Endothelial cell of umbilical vein (primary cell): ENCODE measurements at regions not wholly inside any gene's neighbourhood (a gene's known extent, or its start where the extent isn't known, plus 50 kb on each side); places are given as distances from the start of the nearest gene placed in this dataset.

Source experiments
- BruUV-seq: library from RNA; stranded (reverse); fragments of 400-500 nt; replicated peaks from 2 replicates; lab custom pipeline; 2021; lab: Mats Ljungman, UMichigan
- CTCF ChIA-PET: fragments of 300-600, 350-600 bp; sonication (Branson Sonifier 250); formaldehyde crosslinking; loops from one replicate; lab custom pipeline; 2021; ENCODE audit warnings: antibody characterized with exemption, inconsistent platforms; lab: Charles Lee
- POLR2A ChIA-PET: fragments of 300-600, 350-600 bp; sonication (Branson Sonifier 250); formaldehyde crosslinking; loops from one replicate; lab custom pipeline; 2021; ENCODE audit warnings: antibody characterized with exemption, inconsistent platforms; lab: Charles Lee
- DNase-seq: peaks from one replicate; pipeline ENCODE4 v3.0.0-alpha.2; 2011; ENCODE audit warnings: low read depth, low spot score
- FAIRE-seq: peaks from 2 replicates; lab custom pipeline; 2011; peaks lifted over from hg19 to GRCh38; lab: Jason Lieb, UNC
- H2AFZ ChIP-seq: 2 replicates; pipeline ENCODE4 v1.6.0; 2012; ENCODE audit warnings: low read depth, low read length, control low read depth, inconsistent platforms
- H3K27ac ChIP-seq: 2 replicates; pipeline ENCODE4 v1.5.1; 2011; ENCODE audit warnings: low read depth, mild to moderate bottlenecking, control low read depth, low read length, moderate library complexity; ENCODE audit not compliant: insufficient read depth
- H3K27me3 ChIP-seq, 2 experiments: 2 replicates each; pipeline versions ENCODE4 v1.6.0 to v1.6.1; 2011; ENCODE audit warnings: low read length in 2 of 2, mixed read lengths in 1 of 2; ENCODE audit not compliant: control insufficient read depth in 2 of 2, insufficient read depth in 2 of 2
- H3K36me3 ChIP-seq, 2 experiments: 2 replicates in 1 of 2; 3 replicates in 1 of 2; pipeline ENCODE4 v1.5.1; 2011; ENCODE audit warnings: low read length in 2 of 2, mild to moderate bottlenecking in 1 of 2, moderate library complexity in 1 of 2; ENCODE audit not compliant: control insufficient read depth in 2 of 2, insufficient read depth in 2 of 2; ENCODE audit errors: extremely low read depth in 1 of 2
- H3K4me1 ChIP-seq: 3 replicates; pipeline ENCODE4 v1.5.1; 2011; ENCODE audit warnings: mild to moderate bottlenecking, low read length; ENCODE audit not compliant: control insufficient read depth, insufficient read depth; ENCODE audit errors: extremely low read depth
- H3K4me2 ChIP-seq: 2 replicates; pipeline ENCODE4 v1.6.1; 2011; ENCODE audit warnings: low read length, control low read depth, mixed read lengths; ENCODE audit not compliant: insufficient read depth
- H3K4me3 ChIP-seq, 3 experiments: fragments of 200-600 bp in 1 of 3; sonication (generic), shearing (Covaris generic) in 1 of 3; replicated peaks in 1 of 3; 2 replicates each; pipeline ENCODE4 v1.5.1; 2011 to 2016; ENCODE audit warnings: control low read depth in 3 of 3, low read length in 3 of 3, mild to moderate bottlenecking in 2 of 3, inconsistent platforms in 1 of 3, low read depth in 1 of 3, moderate library complexity in 1 of 3; ENCODE audit not compliant: insufficient read depth in 1 of 3
- H3K79me2 ChIP-seq: 2 replicates; pipeline ENCODE4 v1.6.0; 2012; ENCODE audit warnings: low read length, inconsistent platforms; ENCODE audit not compliant: control insufficient read depth, insufficient read depth
- H3K9ac ChIP-seq: replicated peaks from 2 replicates; pipeline ENCODE3; 2011; ENCODE audit warnings: low read length, control low read depth; ENCODE audit not compliant: insufficient read depth; ENCODE audit errors: extremely low read depth
- H3K9me1 ChIP-seq: replicated peaks from 3 replicates; pipeline ENCODE4 v1.6.0; 2011; ENCODE audit warnings: mild to moderate bottlenecking, low read length; ENCODE audit not compliant: control insufficient read depth, insufficient read depth; ENCODE audit errors: extremely low read depth
- H3K9me3 ChIP-seq: replicated peaks from 2 replicates; pipeline ENCODE4 v1.5.1; 2012; ENCODE audit warnings: low read length, inconsistent platforms; ENCODE audit not compliant: control insufficient read depth, insufficient read depth
- H4K20me1 ChIP-seq: replicated peaks from 2 replicates; pipeline ENCODE3; 2011; ENCODE audit warnings: mild to moderate bottlenecking, low read length; ENCODE audit not compliant: control insufficient read depth, insufficient read depth; ENCODE audit errors: extremely low read depth
- CTCF ChIP-seq, 2 donors: IDR thresholded peaks; 1 replicate in 1 of 2; 2 replicates in 1 of 2; pipeline ENCODE4 v1.5.1; 2011; ENCODE audit warnings: low read length in 2 of 2, mild to moderate bottlenecking in 2 of 2, moderate library complexity in 2 of 2, control low read depth in 1 of 2, inconsistent platforms in 1 of 2, low read depth in 1 of 2; ENCODE audit not compliant: insufficient read depth in 1 of 2; ENCODE audit errors: extremely low read depth in 1 of 2
- EZH2 ChIP-seq: IDR thresholded peaks from 2 replicates; pipeline ENCODE4 v1.6.1; 2012; ENCODE audit warnings: borderline replicate concordance, low read depth, mild to moderate bottlenecking, moderate library complexity, low read length, inconsistent platforms; ENCODE audit not compliant: severe bottlenecking
- FOS ChIP-seq: IDR thresholded peaks from 2 replicates; pipeline ENCODE4 v1.6.1; 2011; ENCODE audit warnings: mild to moderate bottlenecking, low read length, moderate library complexity, borderline replicate concordance; ENCODE audit not compliant: insufficient read depth
- GATA2 ChIP-seq: IDR thresholded peaks from 2 replicates; pipeline ENCODE4 v1.7.0; 2011; ENCODE audit warnings: low read depth, mild to moderate bottlenecking, moderate library complexity, mixed read lengths, low read length; ENCODE audit not compliant: insufficient read length, insufficient read depth
- JUN ChIP-seq: IDR thresholded peaks from 2 replicates; pipeline ENCODE4 v1.6.1; 2011; ENCODE audit warnings: borderline replicate concordance, low read depth; ENCODE audit not compliant: insufficient read length, insufficient read depth
- MAX ChIP-seq: IDR thresholded peaks from 2 replicates; pipeline ENCODE4 v1.6.1; 2011; ENCODE audit not compliant: insufficient read depth, insufficient read length
- MYC ChIP-seq: IDR thresholded peaks from one replicate; pipeline ENCODE4 v1.6.1; 2011; ENCODE audit warnings: mild to moderate bottlenecking, low read depth, low read length
- POLR2A ChIP-seq: IDR thresholded peaks from 2 replicates; pipeline ENCODE4 v1.6.1; 2012; ENCODE audit warnings: low read depth, mild to moderate bottlenecking, control low read depth, low read length
- POLR2AphosphoS5 ChIP-seq: IDR thresholded peaks from 2 replicates; pipeline ENCODE4 v1.6.1; 2012; ENCODE audit warnings: low read depth, mild to moderate bottlenecking, control low read depth, low read length, moderate library complexity; ENCODE audit not compliant: insufficient read depth
- dilution Hi-C: fragments of 300-500 bp; cut with MboI; formaldehyde crosslinking; loops from one replicate; pipeline ENCODE4 v1.15.0; 2019; ENCODE audit warnings: low sequenced_read_pairs; ENCODE audit not compliant: extremely low pct_ligation_motif_present
- intact Hi-C: fragments of 100-400 bp; cut with micrococcal nuclease; formaldehyde crosslinking; loops from one replicate; pipeline ENCODE4 v1.10.0; 2022

GRCh38 chr13:67568205-67568604, 338.1 kb upstream of the PCDH9 start:
- H3K27ac ChIP-seq, result no peak overlapping the region
- H3K9me1 ChIP-seq, result no peaks in the 10 kb centered on the region
- H3K79me2 ChIP-seq, result no peaks in the 10 kb centered on the region
- H3K4me3 ChIP-seq, result no peak overlapping the region
- DNase-seq (no peak), FAIRE-seq (no peak)
- H3K9ac ChIP-seq, result no peak overlapping the region
- CTCF ChIA-PET, result no interaction called here
- dilution Hi-C loops, result no loop called here
- no peaks in the 10 kb centered on the region for H3K36me3 ChIP-seq
- BruUV-seq, result no TSS peak
- no peaks in the 10 kb centered on the region for H3K4me1 ChIP-seq
- no peak overlapping the region for H3K4me2 ChIP-seq
- H3K27me3 ChIP-seq, result no peaks in the 10 kb centered on the region
- H4K20me1 ChIP-seq, result no peaks in the 10 kb centered on the region
- POLR2A ChIA-PET, result no interaction called here
- no peak for TF ChIP-seq POLR2AphosphoS5
- TF ChIP-seq CTCF (IDR thresholded peaks at IDR 0.05; ENCODE audit: extremely low read depth in 1 of 2, insufficient read depth in 1 of 2, low read depth in 1 of 2, low read length in 2 of 2), result no peak
- no peak for TF ChIP-seq JUN
- TF ChIP-seq EZH2, result no peak
- no peak for TF ChIP-seq GATA2
- TF ChIP-seq FOS, result no peak
- TF ChIP-seq MYC, result no peak
- no peak for TF ChIP-seq MAX
- TF ChIP-seq POLR2A, result no peak
- H2AFZ ChIP-seq, result no peak overlapping the region
- H3K9me3 ChIP-seq, result no peaks in the 10 kb centered on the region
- intact Hi-C loops, result no loop called here
